Progenitor cell of endocrine pancreas (in vitro differentiated cells): ENCODE measurements at regions not wholly inside any gene's neighbourhood (a gene's known extent, or its start where the extent isn't known, plus 50 kb on each side); places are given as distances from the start of the nearest gene placed in this dataset.

Source experiments
- DNase-seq: peaks from one replicate; pipeline ENCODE4 v3.0.0; 2021; ENCODE audit warnings: low spot score; ENCODE audit not compliant: unreplicated experiment
- H3K27ac Mint-ChIP-seq: 2 replicates; pipeline ENCODE4 v1.8.0; 2021; ENCODE audit warnings: mild to moderate bottlenecking, moderate library complexity, mixed read lengths
- H3K27me3 Mint-ChIP-seq: 2 replicates; pipeline ENCODE4 v1.8.0; 2021; ENCODE audit warnings: mixed read lengths
- H3K36me3 Mint-ChIP-seq: 2 replicates; pipeline ENCODE4 v1.8.0; 2022; ENCODE audit warnings: mixed read lengths; ENCODE audit not compliant: insufficient read depth
- H3K4me1 Mint-ChIP-seq: 2 replicates; pipeline ENCODE4 v1.8.0; 2021; ENCODE audit warnings: low read depth, mixed read lengths
- H3K4me3 Mint-ChIP-seq: 2 replicates; pipeline ENCODE4 v1.8.0; 2021; ENCODE audit warnings: low read depth, mild to moderate bottlenecking, moderate library complexity, mixed read lengths
- H3K9me3 Mint-ChIP-seq: 2 replicates; pipeline ENCODE4 v1.8.0; 2021; ENCODE audit warnings: low read depth, mixed read lengths
- CTCF ChIP-seq: fragments of 200-600 bp; sonication (generic); IDR thresholded peaks from one replicate; pipeline ENCODE4 v1.5.0; 2021; ENCODE audit warnings: antibody characterized with exemption, mild to moderate bottlenecking; ENCODE audit not compliant: unreplicated experiment

GRCh38 chr15:69719527-69720240 is 267.1 kb downstream of the RPLP1 start:
- Mint-ChIP-seq H3K4me1 (no peaks in the 10 kb centered on the region), H3K9me3 (no peaks in the 10 kb centered on the region), H3K27ac (no peak overlapping the region), H3K4me3 (no peak overlapping the region), H3K36me3 (no peaks in the 10 kb centered on the region), H3K27me3 (peaks cover 86% of the 10 kb centered on the region)
- TF ChIP-seq CTCF = no peak
- no peak for DNase-seq

GRCh38 chr15:69720536-69720935 is 267.9 kb downstream of the RPLP1 start:
- no peaks in the 10 kb centered on the region for H3K4me1 Mint-ChIP-seq
- peaks cover 86% of the 10 kb centered on the region for H3K27me3 Mint-ChIP-seq
- no peak overlapping the region for H3K4me3 Mint-ChIP-seq
- H3K27ac Mint-ChIP-seq = no peak overlapping the region
- H3K36me3 Mint-ChIP-seq = no peaks in the 10 kb centered on the region
- DNase-seq = no peak
- TF ChIP-seq CTCF = no peak
- no peaks in the 10 kb centered on the region for H3K9me3 Mint-ChIP-seq

- Mint-ChIP-seq H3K36me3 (no peaks in the 10 kb centered on the region), H3K9me3 (no peaks in the 10 kb centered on the region)
These were observed 270.3 kb downstream of the RPLP1 start for GRCh38 chr15:69722924-69723323.

GRCh38 chr15:69723404-69724096 is 270.9 kb downstream of the RPLP1 start:
- H3K27ac Mint-ChIP-seq = no peak overlapping the region
- H3K9me3 Mint-ChIP-seq = no peaks in the 10 kb centered on the region
- H3K4me1 Mint-ChIP-seq = no peaks in the 10 kb centered on the region
- H3K36me3 Mint-ChIP-seq = no peaks in the 10 kb centered on the region
- no peak overlapping the region for H3K4me3 Mint-ChIP-seq
- peak; percentile 38 for TF ChIP-seq CTCF
- no peak for DNase-seq
- peaks cover 84% of the 10 kb centered on the region for H3K27me3 Mint-ChIP-seq

More at GRCh38 chr15:69722924-69723323, 270.3 kb downstream of the RPLP1 start:
- no peak overlapping the region for H3K27ac Mint-ChIP-seq
- no peak for DNase-seq
- TF ChIP-seq CTCF = no peak
- peaks cover 87% of the 10 kb centered on the region for H3K27me3 Mint-ChIP-seq
- H3K4me3 Mint-ChIP-seq = no peak overlapping the region
- H3K4me1 Mint-ChIP-seq = no peaks in the 10 kb centered on the region

- no peaks in the 10 kb centered on the region for H3K36me3 Mint-ChIP-seq
- no peak overlapping the region for H3K4me3 Mint-ChIP-seq
- no peaks in the 10 kb centered on the region for H3K9me3 Mint-ChIP-seq
- no peak for DNase-seq
- no peak overlapping the region for H3K27ac Mint-ChIP-seq
- peaks cover 84% of the 10 kb centered on the region for H3K27me3 Mint-ChIP-seq
- TF ChIP-seq CTCF = no peak
- H3K4me1 Mint-ChIP-seq = no peaks in the 10 kb centered on the region
These were observed 271.7 kb downstream of the RPLP1 start for GRCh38 chr15:69724333-69724732.
